Effector memory CD4-positive, alpha-beta T cell (primary cell): ENCODE measurements at regions not wholly inside any gene's neighbourhood (a gene's known extent, or its start where the extent isn't known, plus 50 kb on each side); places are given as distances from the start of the nearest gene placed in this dataset.

Experiments
- DNase-seq, 3 donors: peaks; one replicate each; pipeline ENCODE4 v3.0.0-alpha.2; 2020
- H3K27ac ChIP-seq: 2 replicates; pipeline ENCODE4 v1.7.0; 2013; ENCODE audit warnings: mild to moderate bottlenecking, low read length, moderate library complexity; ENCODE audit not compliant: insufficient read depth, poor library complexity, severe bottlenecking
- H3K27me3 ChIP-seq: replicated peaks from 2 replicates; pipeline ENCODE4 v1.7.0; 2013; ENCODE audit warnings: mild to moderate bottlenecking, low read length; ENCODE audit not compliant: insufficient read depth, control insufficient read depth, poor library complexity, severe bottlenecking
- H3K36me3 ChIP-seq: 2 replicates; pipeline ENCODE4 v1.7.0; 2013; ENCODE audit warnings: mild to moderate bottlenecking, low read length, moderate library complexity; ENCODE audit not compliant: control insufficient read depth, insufficient read depth
- H3K4me1 ChIP-seq: 2 replicates; pipeline ENCODE4 v1.7.0; 2013; ENCODE audit warnings: low read length, mild to moderate bottlenecking; ENCODE audit not compliant: control insufficient read depth, insufficient read depth, poor library complexity, severe bottlenecking
- H3K4me3 ChIP-seq: 2 replicates; pipeline ENCODE4 v1.7.0; 2013; ENCODE audit warnings: low read length, low read depth, mild to moderate bottlenecking; ENCODE audit not compliant: insufficient read depth, poor library complexity, severe bottlenecking
- H3K9me3 ChIP-seq: 2 replicates; pipeline ENCODE4 v1.7.0; 2013; ENCODE audit warnings: mild to moderate bottlenecking, low read length, moderate library complexity; ENCODE audit not compliant: control insufficient read depth

DNA sequence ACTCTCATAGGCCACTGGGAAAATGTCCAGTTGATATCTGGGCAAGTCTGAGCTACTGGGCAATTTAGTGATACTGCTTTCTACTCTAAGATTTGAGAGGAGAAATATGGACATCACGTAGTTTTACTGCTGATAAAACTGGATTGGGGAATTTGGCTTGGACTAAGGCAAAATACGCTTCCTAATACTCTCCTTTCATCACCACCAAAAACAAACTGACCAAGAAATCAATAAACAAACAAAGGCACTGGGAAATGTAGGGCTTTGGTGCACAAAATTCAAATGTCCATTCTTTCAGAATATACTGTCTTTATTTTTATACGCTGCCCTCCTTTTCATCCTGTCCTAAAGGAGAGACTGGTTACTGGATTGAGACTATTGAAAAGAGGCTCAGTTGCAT lies 145.1 kb upstream of the SP8 start:
- H3K4me1 ChIP-seq = no peaks in the 10 kb centered on the region
- H3K4me3 ChIP-seq = no peak overlapping the region
- H3K27me3 ChIP-seq = no peaks in the 10 kb centered on the region
- DNase-seq = no peak
- no peaks in the 10 kb centered on the region for H3K9me3 ChIP-seq
- H3K27ac ChIP-seq = no peak overlapping the region
- no peaks in the 10 kb centered on the region for H3K36me3 ChIP-seq

DNA sequence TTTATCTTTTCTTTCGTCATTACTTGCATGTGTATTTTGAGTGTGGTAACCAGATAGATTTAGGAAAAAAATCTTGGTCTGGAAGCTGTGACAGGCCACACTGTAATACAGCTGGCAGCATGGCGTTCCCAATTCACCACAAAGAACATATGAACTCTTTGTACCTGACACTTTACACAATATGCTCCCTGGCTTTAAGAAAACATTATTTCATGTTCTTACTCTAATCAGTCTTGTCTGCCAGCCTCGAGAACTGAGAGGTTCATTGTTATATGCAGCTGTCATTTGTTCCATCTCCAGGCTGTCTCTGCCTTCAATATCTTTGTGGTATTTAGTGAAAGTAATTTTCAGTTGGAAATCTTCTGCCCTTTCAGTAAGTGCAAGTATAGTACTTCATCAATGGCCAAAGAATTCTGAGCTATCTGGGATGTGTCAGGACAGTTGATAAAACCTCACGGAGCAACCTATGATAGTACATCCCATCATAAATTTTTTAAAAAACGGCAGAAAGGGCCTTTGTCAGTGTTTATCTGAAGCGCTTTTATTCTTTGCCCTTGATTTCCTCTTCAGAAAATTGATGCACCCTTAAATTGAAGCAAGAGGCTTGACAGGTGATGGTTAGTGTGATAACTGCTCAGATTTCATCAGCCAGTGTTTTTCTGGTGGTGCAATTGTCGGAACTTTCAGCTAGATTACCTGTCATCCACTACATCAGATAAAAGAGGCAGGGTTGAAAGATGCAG lies 146.3 kb upstream of the SP8 start:
- H3K9me3 ChIP-seq = no peaks in the 10 kb centered on the region
- no peaks in the 10 kb centered on the region for H3K27me3 ChIP-seq
- H3K4me1 ChIP-seq = no peaks in the 10 kb centered on the region
- H3K36me3 ChIP-seq = no peaks in the 10 kb centered on the region
- DNase-seq = no peak
- H3K4me3 ChIP-seq = no peak overlapping the region
- H3K27ac ChIP-seq = no peak overlapping the region

- no peak overlapping the region for H3K27ac ChIP-seq
- H3K4me3 ChIP-seq = no peak overlapping the region
- no peaks in the 10 kb centered on the region for H3K27me3 ChIP-seq
- H3K36me3 ChIP-seq = no peaks in the 10 kb centered on the region
- no peaks in the 10 kb centered on the region for H3K9me3 ChIP-seq
- no peaks in the 10 kb centered on the region for H3K4me1 ChIP-seq
- no peak for DNase-seq
These were observed 158.8 kb upstream of the SP8 start for GRCh38 chr7:20945451-20945850.

GRCh38 chr7:20952916-20953315 lies 166.2 kb upstream of the SP8 start:
- no peaks in the 10 kb centered on the region for H3K27me3 ChIP-seq
- no peaks in the 10 kb centered on the region for H3K9me3 ChIP-seq
- H3K4me1 ChIP-seq = no peaks in the 10 kb centered on the region
- no peak for DNase-seq
- no peak overlapping the region for H3K4me3 ChIP-seq
- H3K36me3 ChIP-seq = no peaks in the 10 kb centered on the region
- H3K27ac ChIP-seq = no peak overlapping the region

GRCh38 chr7:20954711-20955619 lies 168.3 kb upstream of the SP8 start:
- Histone ChIP-seq H3K27me3 (no peaks in the 10 kb centered on the region), H3K27ac (no peak overlapping the region), H3K4me3 (no peak overlapping the region), H3K9me3 (no peaks in the 10 kb centered on the region), H3K36me3 (no peaks in the 10 kb centered on the region), H3K4me1 (no peaks in the 10 kb centered on the region)
- no peak for DNase-seq

GRCh38 chr7:20958572-20958971 lies 171.9 kb upstream of the SP8 start:
- DNase-seq = no peak
- no peaks in the 10 kb centered on the region for H3K27me3 ChIP-seq

GRCh38 chr7:20959281-20959680 lies 172.6 kb upstream of the SP8 start:
- no peak overlapping the region for H3K4me3 ChIP-seq

More at GRCh38 chr7:20958572-20958971, 171.9 kb upstream of the SP8 start:
- Histone ChIP-seq H3K9me3 (no peaks in the 10 kb centered on the region), H3K36me3 (no peaks in the 10 kb centered on the region), H3K27ac (no peak overlapping the region), H3K4me1 (no peaks in the 10 kb centered on the region), H3K4me3 (no peak overlapping the region)

GRCh38 chr7:20963556-20964280 lies 177.0 kb upstream of the SP8 start:
- H3K4me3 ChIP-seq = no peak overlapping the region
- H3K27ac ChIP-seq = no peak overlapping the region
- DNase-seq = no peak
- no peaks in the 10 kb centered on the region for H3K9me3 ChIP-seq
- H3K27me3 ChIP-seq = no peaks in the 10 kb centered on the region
- H3K4me1 ChIP-seq = no peaks in the 10 kb centered on the region
- no peaks in the 10 kb centered on the region for H3K36me3 ChIP-seq

More at GRCh38 chr7:20959281-20959680, 172.6 kb upstream of the SP8 start:
- Histone ChIP-seq H3K4me1 (no peaks in the 10 kb centered on the region), H3K27me3 (no peaks in the 10 kb centered on the region), H3K9me3 (no peaks in the 10 kb centered on the region), H3K36me3 (no peaks in the 10 kb centered on the region), H3K27ac (no peak overlapping the region)
- DNase-seq = no peak

DNA sequence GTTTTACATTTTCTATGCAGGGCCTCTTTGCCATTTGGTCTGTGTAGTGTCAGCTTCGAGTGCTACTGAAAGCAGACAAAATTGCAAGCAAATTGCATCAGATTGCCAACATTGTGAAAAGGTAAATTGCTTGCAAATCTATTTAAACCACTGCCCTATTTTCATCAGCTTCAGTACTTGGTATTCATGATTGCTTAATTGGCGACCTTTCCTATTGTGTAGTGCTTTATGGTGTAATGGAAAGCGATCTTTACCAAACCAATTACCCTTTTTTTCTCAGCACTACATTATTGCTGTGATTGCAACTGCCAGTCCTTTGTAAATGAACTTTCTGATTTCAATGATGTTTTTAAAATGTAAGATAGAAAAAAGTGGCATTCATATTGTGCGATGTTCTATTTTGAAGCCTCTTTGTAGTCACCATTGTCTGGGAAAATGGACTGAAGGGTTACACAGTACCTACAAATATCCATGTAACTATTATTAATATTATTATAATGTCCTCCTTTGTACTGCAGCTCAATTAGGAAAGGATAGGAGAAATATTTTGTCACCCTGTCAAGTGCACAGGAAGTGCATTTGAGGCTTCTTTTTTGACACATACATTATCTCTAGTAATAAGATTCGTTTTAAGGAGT lies 177.7 kb upstream of the SP8 start:
- no peak overlapping the region for H3K27ac ChIP-seq
- H3K27me3 ChIP-seq = no peaks in the 10 kb centered on the region
- H3K4me3 ChIP-seq = no peak overlapping the region
- DNase-seq = no peak
- H3K36me3 ChIP-seq = no peaks in the 10 kb centered on the region
- H3K9me3 ChIP-seq = no peaks in the 10 kb centered on the region
- H3K4me1 ChIP-seq = no peaks in the 10 kb centered on the region
